PFSK-1 (cell line): ENCODE measurements at regions not wholly inside any gene's neighbourhood (a gene's known extent, or its start where the extent isn't known, plus 50 kb on each side); places are given as distances from the start of the nearest gene placed in this dataset.

Experiments
- FOXP2 ChIP-seq: optimal IDR thresholded peaks from 2 replicates; pipeline ENCODE3; 2011; ENCODE audit warnings: borderline replicate concordance, control low read depth, inconsistent platforms; ENCODE audit not compliant: insufficient read depth; ENCODE audit errors: extremely low read length, extremely low read depth
- POLR2AphosphoS5 ChIP-seq: IDR thresholded peaks from 2 replicates; pipeline ENCODE4 v1.6.1; 2012; ENCODE audit warnings: low read depth, mild to moderate bottlenecking, control low read depth, low read length, moderate library complexity
- REST ChIP-seq, 2 experiments: IDR thresholded peaks; 2 replicates each; pipeline versions ENCODE4 v1.6.1 to v1.8.0; 2011 to 2012; ENCODE audit warnings: low read depth in 2 of 2, low read length in 2 of 2, control low read depth in 1 of 2, inconsistent platforms in 1 of 2, mild to moderate bottlenecking in 1 of 2, moderate library complexity in 1 of 2; ENCODE audit not compliant: insufficient read depth in 1 of 2
- SIN3A ChIP-seq: IDR thresholded peaks from 2 replicates; pipeline ENCODE4 v1.6.1; 2012; ENCODE audit warnings: mild to moderate bottlenecking, low read length, moderate library complexity, borderline replicate concordance; ENCODE audit not compliant: insufficient read depth
- TAF1 ChIP-seq: IDR thresholded peaks from 2 replicates; pipeline ENCODE4 v1.6.1; 2012; ENCODE audit warnings: low read length, control low read depth, borderline replicate concordance; ENCODE audit not compliant: insufficient read depth

DNA sequence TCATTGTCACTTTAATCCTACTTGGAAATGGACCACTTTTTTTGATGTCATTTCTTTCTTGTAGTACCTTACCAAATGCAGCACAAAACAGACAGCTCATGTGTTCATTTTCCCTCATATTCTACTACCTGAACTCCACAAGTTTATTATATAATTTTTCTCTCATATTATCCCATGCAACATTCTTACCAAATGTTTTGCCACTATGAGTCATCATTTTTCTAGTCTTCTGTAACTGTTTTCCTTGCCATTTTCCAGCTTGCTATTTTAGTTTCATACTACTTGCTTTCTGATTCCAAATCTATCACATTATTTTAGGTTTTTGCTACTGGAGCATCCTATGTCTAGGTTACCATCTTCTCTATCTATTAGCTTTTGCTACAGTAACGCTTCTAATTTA is 332.7 kb downstream of the ZFHX3 start:
- TF ChIP-seq SIN3A (no peak), POLR2AphosphoS5 (no peak), REST (IDR thresholded peaks at IDR 0.05; ENCODE audit: insufficient read depth in 1 of 2, low read depth in 2 of 2, low read length in 2 of 2) (no peak), TAF1 (no peak), FOXP2 (no peak)
